Eye (tissue), 1 donor: ENCODE measurements at regions not wholly inside any gene's neighbourhood (a gene's known extent, or its start where the extent isn't known, plus 50 kb on each side); places are given as distances from the start of the nearest gene placed in this dataset.
A peak's percentile ranks its signal among the peaks of the same experiment; 100 is the strongest.

Source experiments
- DNase-seq: peaks from one replicate; pipeline ENCODE4 v3.0.0-alpha.2; 2015

GRCh38 chr9:106795031-106795430 is 67.9 kb upstream of the ZNF462 start:
- no peak for DNase-seq

GRCh38 chr9:106796771-106797170 is 66.2 kb upstream of the ZNF462 start:
- no peak for DNase-seq

- no peak for DNase-seq
Measured at GRCh38 chr9:106797299-106797698, 65.7 kb upstream of the ZNF462 start.

- DNase-seq = peak; percentile 49
Measured at GRCh38 chr9:106798016-106798799, 64.8 kb upstream of the ZNF462 start.

- peak; percentile 24 for DNase-seq
Measured at GRCh38 chr9:106799152-106799551, 63.8 kb upstream of the ZNF462 start.

- no peak for DNase-seq
Measured at GRCh38 chr9:106800701-106801270, 62.2 kb upstream of the ZNF462 start.

GRCh38 chr9:106801816-106802215 is 61.1 kb upstream of the ZNF462 start:
- DNase-seq = no peak
